ENCODE measurements at regions not wholly inside any gene's neighbourhood (a gene's known extent, or its start where the extent isn't known, plus 50 kb on each side); places are given as distances from the start of the nearest gene placed in this dataset.

DNA sequence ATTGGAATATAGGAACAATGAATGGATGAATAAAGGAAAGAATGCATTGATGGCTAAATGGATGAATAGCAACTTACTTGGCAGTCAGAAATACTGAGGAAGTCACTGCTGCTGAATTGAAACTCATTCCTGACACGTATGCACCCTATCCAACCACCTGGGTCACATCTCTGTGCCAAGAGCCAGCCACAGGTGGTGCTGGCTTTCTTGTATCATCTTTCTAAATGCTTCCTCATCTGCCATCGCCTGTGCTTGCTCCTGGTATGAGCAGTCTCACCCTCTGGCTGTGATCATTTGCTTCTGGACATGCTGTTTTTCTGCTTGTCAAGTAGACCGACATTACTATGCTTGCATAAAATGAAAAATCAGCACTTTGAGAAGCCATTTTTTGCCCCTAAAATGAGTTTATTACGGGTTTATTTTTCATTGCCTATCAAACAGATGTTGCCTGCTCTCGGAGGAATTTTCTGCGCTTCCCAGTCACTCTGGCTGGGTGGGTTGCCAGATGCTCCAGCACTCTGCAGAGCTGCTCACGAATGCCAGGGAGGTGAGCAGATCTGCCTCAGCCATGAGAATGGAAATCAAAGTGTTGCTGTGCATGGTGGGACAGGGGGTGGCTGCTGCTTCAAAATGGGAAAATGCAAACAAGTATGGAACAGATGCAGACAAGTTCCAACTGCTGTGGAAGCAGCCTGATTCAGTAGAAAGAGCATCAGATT lies 1349.6 kb upstream of the CDH8 start:
- no peaks in the 10 kb centered on the region for H3K27me3 ChIP-seq (ENCODE audit: control insufficient read depth, insufficient read depth, low read length)
- H3K36me3 ChIP-seq (ENCODE audit: control insufficient read depth, insufficient read depth, low read length): no peaks in the 10 kb centered on the region
- FAIRE-seq: no peak
- TF ChIP-seq, protein P1, sequence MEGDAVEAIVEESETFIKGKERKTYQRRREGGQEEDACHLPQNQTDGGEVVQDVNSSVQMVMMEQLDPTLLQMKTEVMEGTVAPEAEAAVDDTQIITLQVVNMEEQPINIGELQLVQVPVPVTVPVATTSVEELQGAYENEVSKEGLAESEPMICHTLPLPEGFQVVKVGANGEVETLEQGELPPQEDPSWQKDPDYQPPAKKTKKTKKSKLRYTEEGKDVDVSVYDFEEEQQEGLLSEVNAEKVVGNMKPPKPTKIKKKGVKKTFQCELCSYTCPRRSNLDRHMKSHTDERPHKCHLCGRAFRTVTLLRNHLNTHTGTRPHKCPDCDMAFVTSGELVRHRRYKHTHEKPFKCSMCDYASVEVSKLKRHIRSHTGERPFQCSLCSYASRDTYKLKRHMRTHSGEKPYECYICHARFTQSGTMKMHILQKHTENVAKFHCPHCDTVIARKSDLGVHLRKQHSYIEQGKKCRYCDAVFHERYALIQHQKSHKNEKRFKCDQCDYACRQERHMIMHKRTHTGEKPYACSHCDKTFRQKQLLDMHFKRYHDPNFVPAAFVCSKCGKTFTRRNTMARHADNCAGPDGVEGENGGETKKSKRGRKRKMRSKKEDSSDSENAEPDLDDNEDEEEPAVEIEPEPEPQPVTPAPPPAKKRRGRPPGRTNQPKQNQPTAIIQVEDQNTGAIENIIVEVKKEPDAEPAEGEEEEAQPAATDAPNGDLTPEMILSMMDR (IDR thresholded peaks at IDR 0.05; ENCODE audit: insufficient read depth, low read length, severe bottlenecking): no peak
- no peak overlapping the region for H3K4me3 ChIP-seq (ENCODE audit: low read depth, low read length)
- DNase-seq (ENCODE audit: low read depth): no peak

DNA sequence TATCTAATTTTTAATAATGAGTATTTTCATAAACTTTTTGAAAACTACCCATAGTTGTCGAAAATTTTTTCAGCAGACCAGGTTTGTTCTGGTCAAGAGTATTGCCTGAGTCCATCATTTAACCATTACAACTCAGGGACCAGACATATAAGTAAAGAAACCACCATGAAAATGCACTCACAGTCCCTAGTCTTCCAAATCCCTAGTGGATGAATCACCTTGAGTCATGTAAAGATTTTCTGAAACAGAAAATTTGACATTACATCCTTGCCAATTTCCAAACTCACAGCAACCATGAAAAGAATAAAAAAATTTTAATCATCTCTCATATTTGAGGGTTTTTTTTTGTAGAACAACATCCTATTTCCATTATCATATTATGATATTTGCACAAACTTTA lies 1337.5 kb upstream of the CDH8 start:
- Histone ChIP-seq H3K4me3 (ENCODE audit: low read depth, low read length) (no peak overlapping the region), H3K36me3 (ENCODE audit: control insufficient read depth, insufficient read depth, low read length) (no peaks in the 10 kb centered on the region), H3K27me3 (ENCODE audit: control insufficient read depth, insufficient read depth, low read length) (no peaks in the 10 kb centered on the region)
- DNase-seq (ENCODE audit: low read depth) (no peak), FAIRE-seq (no peak)
- TF ChIP-seq, protein P1 (IDR thresholded peaks at IDR 0.05; ENCODE audit: insufficient read depth, low read length, severe bottlenecking): no peak

DNA sequence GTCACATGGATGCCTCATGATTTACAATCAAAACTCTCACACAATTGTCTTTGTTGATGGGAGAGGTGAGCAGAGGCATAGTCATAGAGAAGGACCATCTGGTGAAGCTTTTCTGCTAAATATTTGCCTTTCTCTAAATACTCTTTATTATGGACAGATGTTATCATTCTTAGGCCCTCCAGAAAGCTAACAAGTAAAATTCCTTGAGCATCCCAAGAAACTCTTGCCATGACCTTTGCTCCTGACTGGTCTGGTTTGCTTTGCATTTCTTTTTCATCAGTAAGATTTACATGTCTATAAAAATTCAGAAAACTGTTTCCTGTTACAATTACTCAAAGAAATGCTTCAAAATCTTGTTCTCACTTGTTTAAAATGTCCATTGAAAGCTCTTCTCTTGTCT lies 1336.6 kb upstream of the CDH8 start:
- Histone ChIP-seq H3K27me3 (ENCODE audit: control insufficient read depth, insufficient read depth, low read length) (no peaks in the 10 kb centered on the region), H3K4me3 (ENCODE audit: low read depth, low read length) (no peak overlapping the region), H3K36me3 (ENCODE audit: control insufficient read depth, insufficient read depth, low read length) (no peaks in the 10 kb centered on the region)
- TF ChIP-seq, protein P1 (IDR thresholded peaks at IDR 0.05; ENCODE audit: insufficient read depth, low read length, severe bottlenecking): no peak
- DNase-seq (ENCODE audit: low read depth) (no peak), FAIRE-seq (no peak)

DNA sequence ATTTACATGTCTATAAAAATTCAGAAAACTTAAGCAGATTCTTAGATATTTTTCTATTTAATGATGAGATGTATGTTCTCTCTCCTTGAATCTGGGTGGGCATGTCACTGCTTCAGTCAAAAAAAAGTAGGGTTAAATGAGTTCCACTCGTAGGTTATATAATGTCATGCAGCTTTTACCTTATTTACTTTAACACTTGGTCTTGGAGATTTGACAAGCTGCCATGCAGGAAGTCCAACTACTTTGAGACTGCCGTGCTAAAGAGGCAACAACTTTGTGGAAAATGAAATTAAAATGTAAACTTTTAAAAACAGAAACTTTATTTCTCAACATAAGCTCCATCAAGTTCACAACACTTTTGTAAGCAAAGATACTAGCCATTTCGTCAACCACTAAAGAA lies 1336.0 kb upstream of the CDH8 start:
- TF ChIP-seq, protein P1 (IDR thresholded peaks at IDR 0.05; ENCODE audit: insufficient read depth, low read length, severe bottlenecking): no peak
- Histone ChIP-seq H3K27me3 (ENCODE audit: control insufficient read depth, insufficient read depth, low read length) (no peaks in the 10 kb centered on the region), H3K4me3 (ENCODE audit: low read depth, low read length) (no peak overlapping the region), H3K36me3 (ENCODE audit: control insufficient read depth, insufficient read depth, low read length) (no peaks in the 10 kb centered on the region)
- no peak for FAIRE-seq
- DNase-seq (ENCODE audit: low read depth): no peak

DNA sequence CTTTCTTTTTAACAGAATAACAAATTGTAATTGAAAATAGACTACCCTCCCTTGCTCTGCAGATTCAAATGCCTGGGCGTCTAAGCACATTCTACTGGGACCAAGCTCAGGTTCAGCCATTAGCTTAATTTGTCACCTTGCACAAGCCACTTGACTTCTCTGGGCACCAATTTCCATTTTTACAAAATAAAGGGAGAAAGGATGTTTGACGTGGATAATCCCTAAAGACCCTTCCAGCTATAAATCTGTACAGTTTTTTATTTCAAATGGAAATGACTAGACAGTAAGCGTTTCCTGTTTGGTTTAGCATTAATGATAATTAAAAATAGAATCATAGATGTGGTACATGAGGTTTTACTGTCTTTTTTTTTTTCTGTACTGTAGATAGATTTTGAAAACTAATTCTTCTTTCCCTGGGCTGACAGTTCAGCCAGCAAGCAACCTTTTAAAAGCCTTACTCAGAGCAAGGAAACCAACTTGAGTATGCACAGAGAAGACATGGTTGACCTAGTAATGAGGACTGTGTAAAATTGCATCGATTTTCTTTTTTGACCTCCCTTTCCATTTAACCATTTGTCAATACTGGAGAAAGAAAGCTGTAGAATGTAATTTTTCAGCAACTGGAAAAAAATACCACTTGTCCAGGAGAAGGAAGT lies 1329.5 kb upstream of the CDH8 start:
- FAIRE-seq: no peak
- no peak for DNase-seq (ENCODE audit: low read depth)
- H3K4me3 ChIP-seq (ENCODE audit: low read depth, low read length): no peak overlapping the region
- H3K27me3 ChIP-seq (ENCODE audit: control insufficient read depth, insufficient read depth, low read length): no peaks in the 10 kb centered on the region
- TF ChIP-seq, protein P1 (IDR thresholded peaks at IDR 0.05; ENCODE audit: insufficient read depth, low read length, severe bottlenecking): no peak
- H3K36me3 ChIP-seq (ENCODE audit: control insufficient read depth, insufficient read depth, low read length): no peaks in the 10 kb centered on the region

Measured in bronchial epithelial cell (primary cell).